Hematopoietic multipotent progenitor cell treated with erythropoietin and hydrocortisone succinate and interleukin-3 and kit ligand, for 6 days (in vitro differentiated cells): ENCODE measurements at regions not wholly inside any gene's neighbourhood (a gene's known extent, or its start where the extent isn't known, plus 50 kb on each side); places are given as distances from the start of the nearest gene placed in this dataset.
"Not testable (repeated sequence)": the region's sequence is repeated elsewhere in the genome, so short reads cannot be mapped to it uniquely, and the experiment has no call there.

Experiments used
- DNase-seq: peaks from one replicate; pipeline ENCODE4 v3.0.0-alpha.2; 2015

- DNase-seq, result no peak
Observed at GRCh38 chr2:192467953-192468660, 273.4 kb upstream of the TMEFF2 start.

GRCh38 chr2:192465141-192465540 is 270.4 kb upstream of the TMEFF2 start:
- DNase-seq, result no peak

GRCh38 chr2:192459422-192459821 is 264.7 kb upstream of the TMEFF2 start:
- no peak for DNase-seq

- DNase-seq, result no peak
Observed at GRCh38 chr2:192448881-192449280, 254.1 kb upstream of the TMEFF2 start.

GRCh38 chr2:192444286-192444838 is 249.6 kb upstream of the TMEFF2 start:
- no peak for DNase-seq

GRCh38 chr2:192443831-192444230 is 249.1 kb upstream of the TMEFF2 start:
- DNase-seq, result no peak

- no peak for DNase-seq
Observed at GRCh38 chr2:192438239-192438638, 243.5 kb upstream of the TMEFF2 start.

GRCh38 chr2:192437653-192438052 is 242.9 kb upstream of the TMEFF2 start:
- no peak for DNase-seq

GRCh38 chr2:192424243-192424642 is 229.5 kb upstream of the TMEFF2 start:
- no peak for DNase-seq

GRCh38 chr2:192419786-192420185 is 225.1 kb upstream of the TMEFF2 start:
- DNase-seq, result no peak

GRCh38 chr2:192416060-192416459 is 221.3 kb upstream of the TMEFF2 start:
- DNase-seq, result no peak

GRCh38 chr2:192414794-192415193 is 220.1 kb upstream of the TMEFF2 start:
- DNase-seq, result no peak

GRCh38 chr2:192413812-192414681 is 219.3 kb upstream of the TMEFF2 start:
- no peak for DNase-seq

- DNase-seq, result not testable (repeated sequence)
Observed at GRCh38 chr2:192412866-192413265, 218.1 kb upstream of the TMEFF2 start.

- no peak for DNase-seq
Observed at GRCh38 chr2:192412394-192412793, 217.7 kb upstream of the TMEFF2 start.

GRCh38 chr2:192411755-192412154 is 217.0 kb upstream of the TMEFF2 start:
- DNase-seq, result no peak

GRCh38 chr2:192410319-192410718 is 215.6 kb upstream of the TMEFF2 start:
- DNase-seq, result no peak

GRCh38 chr2:192407692-192408091 is 213.0 kb upstream of the TMEFF2 start:
- DNase-seq, result no peak

GRCh38 chr2:192398236-192398635 is 203.5 kb upstream of the TMEFF2 start:
- no peak for DNase-seq

- no peak for DNase-seq
Observed at GRCh38 chr2:192394605-192395004, 199.9 kb upstream of the TMEFF2 start.

- DNase-seq, result no peak
Observed at GRCh38 chr2:192391041-192391440, 196.3 kb upstream of the TMEFF2 start.

- no peak for DNase-seq
Observed at GRCh38 chr2:192390401-192390800, 195.7 kb upstream of the TMEFF2 start.

GRCh38 chr2:192384191-192384590 is 189.5 kb upstream of the TMEFF2 start:
- not testable (repeated sequence) for DNase-seq

- DNase-seq, result no peak
Observed at GRCh38 chr2:192381082-192381481, 186.3 kb upstream of the TMEFF2 start.
